K562 (cell line): ENCODE measurements at regions not wholly inside any gene's neighbourhood (a gene's known extent, or its start where the extent isn't known, plus 50 kb on each side); places are given as distances from the start of the nearest gene placed in this dataset.

Source experiments
- E2F1 ChIP-seq: sonication (generic); formaldehyde crosslinking; IDR thresholded peaks from 2 replicates; pipeline ENCODE4 v1.8.1; 2023; ENCODE audit warnings: mild to moderate bottlenecking, missing genetic modification reagents, moderate library complexity
- PRPF4 ChIP-seq: fragments of 200-400 bp; formaldehyde crosslinking; IDR thresholded peaks from one replicate; pipeline ENCODE4 v1.6.1; 2017; ENCODE audit warnings: low read length, low read depth, mild to moderate bottlenecking; ENCODE audit not compliant: insufficient read depth, poor library complexity, severe bottlenecking
- RFX5 ChIP-seq: IDR thresholded peaks from 2 replicates; pipeline ENCODE4 v1.6.1; 2011; ENCODE audit warnings: low read depth, mild to moderate bottlenecking, improper control_type of control experiment, low read length
- ZNF395 ChIP-seq: fragments of 200-800 bp; sonication (Bioruptor generic); IDR thresholded peaks from 2 replicates; pipeline ENCODE4 v1.6.1; 2017; ENCODE audit warnings: missing genetic modification characterization, missing compliant biosample characterization
- ZNF551 ChIP-seq: fragments of 250-450 bp; sonication (Bioruptor Pico); IDR thresholded peaks from 2 replicates; pipeline ENCODE4 v1.5.0; 2021; ENCODE audit warnings: mild to moderate bottlenecking, moderate library complexity

- no peak for TF ChIP-seq RFX5
- TF ChIP-seq ZNF551 (CRISPR knock-in tag) = no peak
- TF ChIP-seq PRPF4 = no peak
- TF ChIP-seq E2F1 (CRISPR knock-in tag) = no peak
- no peak for TF ChIP-seq ZNF395 (CRISPR knock-in tag)
These were observed 449.7 kb upstream of the DSEL start for GRCh38 chr18:67966224-67966623.
